HEK293T (cell line): ENCODE measurements at regions not wholly inside any gene's neighbourhood (a gene's known extent, or its start where the extent isn't known, plus 50 kb on each side); places are given as distances from the start of the nearest gene placed in this dataset.

Experiments
- ARNT ChIP-seq: fragments of 450-650 bp; IDR thresholded peaks from 2 replicates; pipeline ENCODE4 v1.6.1; 2017; ENCODE audit warnings: mild to moderate bottlenecking
- BHLHE40 ChIP-seq: fragments of 450-650 bp; IDR thresholded peaks from 2 replicates; pipeline ENCODE4 v1.6.1; 2016; ENCODE audit warnings: mild to moderate bottlenecking, moderate library complexity, borderline replicate concordance
- ELF4 ChIP-seq: fragments of 450-650 bp; IDR thresholded peaks from 2 replicates; pipeline ENCODE4 v1.6.1; 2017; ENCODE audit warnings: antibody characterized with exemption
- FOXK2 ChIP-seq: fragments of 450-650 bp; IDR thresholded peaks from 2 replicates; pipeline ENCODE4 v1.6.1; 2016; ENCODE audit warnings: mild to moderate bottlenecking
- LEF1 ChIP-seq: fragments of 450-650 bp; IDR thresholded peaks from 2 replicates; pipeline ENCODE4 v1.6.1; 2017; ENCODE audit warnings: mild to moderate bottlenecking, borderline replicate concordance
- PKNOX1 ChIP-seq: fragments of 450-650 bp; IDR thresholded peaks from 2 replicates; pipeline ENCODE4 v1.6.1; 2016
- SP1 ChIP-seq: fragments of 450-650 bp; IDR thresholded peaks from 2 replicates; pipeline ENCODE4 v1.6.1; 2017
- SUZ12 ChIP-seq: fragments of 450-650 bp; IDR thresholded peaks from 2 replicates; pipeline ENCODE4 v1.6.1; 2016; ENCODE audit warnings: mild to moderate bottlenecking

GRCh38 chr6:112787371-112787770 is 440.2 kb downstream of the RFPL4B start:
- TF ChIP-seq SUZ12 (no peak), LEF1 (no peak), SP1 (no peak), FOXK2 (no peak), ELF4 (no peak), BHLHE40 (no peak), ARNT (no peak), PKNOX1 (no peak)
